ENCODE measurements at regions not wholly inside any gene's neighbourhood (a gene's known extent, or its start where the extent isn't known, plus 50 kb on each side); places are given as distances from the start of the nearest gene placed in this dataset.

GRCh38 chr5:62719061-62719720, 140.6 kb downstream of the LRRC70 start:
- H3K4me1 ChIP-seq (ENCODE audit: insufficient read depth, low read length) = no peaks in the 10 kb centered on the region
- Mint-ChIP-seq H3K9me3 (no peaks in the 10 kb centered on the region), H3K36me3 (peaks cover 0 to 1% (median 0%) of the 10 kb centered on the region in 3 donors), H3K27me3 (peaks cover 16 to 20% of the 10 kb centered on the region in 2 donors), H3K27ac (no peak overlapping the region), H3K4me1 (no peaks in the 10 kb centered on the region), H3K4me3 (no peak overlapping the region)
- DNase-seq = no peak
- H3K27ac ChIP-seq (ENCODE audit: low read depth, low read length) = no peak overlapping the region
- CTCF ChIA-PET = no interaction called here
- H3K4me3 ChIP-seq (ENCODE audit: low read length) = no peak overlapping the region
- no peaks in the 10 kb centered on the region for H3K36me3 ChIP-seq (ENCODE audit: insufficient read depth, low read length)
- POLR2A ChIA-PET = no interaction called here
- no peaks in the 10 kb centered on the region for H3K27me3 ChIP-seq (ENCODE audit: insufficient read depth, low read length, poor library complexity, severe bottlenecking)
- no peaks in the 10 kb centered on the region for H3K9me3 ChIP-seq (ENCODE audit: low read length)

GRCh38 chr5:62718324-62718723, 139.7 kb downstream of the LRRC70 start:
- peaks cover 0 to 1% (median 0%) of the 10 kb centered on the region in 3 donors for H3K36me3 Mint-ChIP-seq
- Histone ChIP-seq H3K36me3 (ENCODE audit: insufficient read depth, low read length) (no peaks in the 10 kb centered on the region), H3K4me1 (ENCODE audit: insufficient read depth, low read length) (no peaks in the 10 kb centered on the region), H3K9me3 (ENCODE audit: low read length) (no peaks in the 10 kb centered on the region), H3K27me3 (ENCODE audit: insufficient read depth, low read length, poor library complexity, severe bottlenecking) (no peaks in the 10 kb centered on the region), H3K27ac (ENCODE audit: low read depth, low read length) (no peak overlapping the region), H3K4me3 (ENCODE audit: low read length) (no peak overlapping the region)
- POLR2A ChIA-PET = no interaction called here
- no peaks in the 10 kb centered on the region for H3K4me1 Mint-ChIP-seq
- CTCF ChIA-PET = no interaction called here
- no peak for DNase-seq
- H3K27me3 Mint-ChIP-seq = peaks cover 16 to 24% of the 10 kb centered on the region in 2 donors
- no peak overlapping the region for H3K4me3 Mint-ChIP-seq
- H3K9me3 Mint-ChIP-seq = no peaks in the 10 kb centered on the region
- no peak overlapping the region for H3K27ac Mint-ChIP-seq

- H3K9me3 Mint-ChIP-seq = no peaks in the 10 kb centered on the region
- no peak overlapping the region for H3K27ac Mint-ChIP-seq
- ChIA-PET POLR2A (no interaction called here), CTCF (no interaction called here)
- no peak overlapping the region for H3K4me3 ChIP-seq (ENCODE audit: low read length)
- H3K4me3 Mint-ChIP-seq = no peak overlapping the region
- no peaks in the 10 kb centered on the region for H3K9me3 ChIP-seq (ENCODE audit: low read length)
- peaks cover 0 to 1% (median 0%) of the 10 kb centered on the region in 3 donors for H3K36me3 Mint-ChIP-seq
- peaks cover 16 to 24% of the 10 kb centered on the region in 2 donors for H3K27me3 Mint-ChIP-seq
- H3K4me1 Mint-ChIP-seq = no peaks in the 10 kb centered on the region
- DNase-seq = no peak
- H3K4me1 ChIP-seq (ENCODE audit: insufficient read depth, low read length) = no peaks in the 10 kb centered on the region
- H3K27me3 ChIP-seq (ENCODE audit: insufficient read depth, low read length, poor library complexity, severe bottlenecking) = no peaks in the 10 kb centered on the region
- no peaks in the 10 kb centered on the region for H3K36me3 ChIP-seq (ENCODE audit: insufficient read depth, low read length)
- H3K27ac ChIP-seq (ENCODE audit: low read depth, low read length) = no peak overlapping the region
These were observed 138.8 kb downstream of the LRRC70 start for GRCh38 chr5:62717301-62717933.

- Histone ChIP-seq H3K9me3 (ENCODE audit: low read length) (no peaks in the 10 kb centered on the region), H3K27me3 (ENCODE audit: insufficient read depth, low read length, poor library complexity, severe bottlenecking) (no peaks in the 10 kb centered on the region), H3K27ac (ENCODE audit: low read depth, low read length) (no peak overlapping the region), H3K4me3 (ENCODE audit: low read length) (no peak overlapping the region), H3K4me1 (ENCODE audit: insufficient read depth, low read length) (no peaks in the 10 kb centered on the region), H3K36me3 (ENCODE audit: insufficient read depth, low read length) (no peaks in the 10 kb centered on the region)
- peaks cover 0 to 2% (median 0%) of the 10 kb centered on the region in 5 donors for H3K9me3 Mint-ChIP-seq
- ChIA-PET POLR2A (no interaction called here), CTCF (no interaction called here)
- no peaks in the 10 kb centered on the region for H3K4me1 Mint-ChIP-seq
- no peaks in the 10 kb centered on the region for H3K36me3 Mint-ChIP-seq
- H3K27me3 Mint-ChIP-seq = peaks cover 11 to 17% of the 10 kb centered on the region in 2 donors
- no peak overlapping the region for H3K27ac Mint-ChIP-seq
- DNase-seq = no peak
- no peak overlapping the region for H3K4me3 Mint-ChIP-seq
These were observed 135.7 kb downstream of the LRRC70 start for GRCh38 chr5:62714296-62714695.

- Mint-ChIP-seq H3K9me3 (peaks cover 0 to 7% (median 2%) of the 10 kb centered on the region in 5 donors), H3K27ac (no peak overlapping the region), H3K36me3 (no peaks in the 10 kb centered on the region), H3K4me3 (no peak overlapping the region), H3K4me1 (no peaks in the 10 kb centered on the region), H3K27me3 (peaks cover 1 to 12% of the 10 kb centered on the region in 2 donors)
- Histone ChIP-seq H3K9me3 (ENCODE audit: low read length) (no peaks in the 10 kb centered on the region), H3K36me3 (ENCODE audit: insufficient read depth, low read length) (no peaks in the 10 kb centered on the region), H3K27ac (ENCODE audit: low read depth, low read length) (no peak overlapping the region), H3K4me3 (ENCODE audit: low read length) (no peak overlapping the region), H3K27me3 (ENCODE audit: insufficient read depth, low read length, poor library complexity, severe bottlenecking) (no peaks in the 10 kb centered on the region), H3K4me1 (ENCODE audit: insufficient read depth, low read length) (no peaks in the 10 kb centered on the region)
- CTCF ChIA-PET = interaction anchor here (0.7 kb wide), 1 partner anchor 70 kb away, joined by 3 read pairs; no protein-coding TSS in a partner anchor
- no peak for DNase-seq
- POLR2A ChIA-PET = no interaction called here
These were observed 130.1 kb downstream of the LRRC70 start for GRCh38 chr5:62708481-62709325.

GRCh38 chr5:62707563-62707962, 128.9 kb downstream of the LRRC70 start:
- H3K4me1 ChIP-seq (ENCODE audit: insufficient read depth, low read length) = no peaks in the 10 kb centered on the region
- ChIA-PET CTCF (no interaction called here), POLR2A (no interaction called here)
- H3K27ac ChIP-seq (ENCODE audit: low read depth, low read length) = no peak overlapping the region
- no peaks in the 10 kb centered on the region for H3K27me3 ChIP-seq (ENCODE audit: insufficient read depth, low read length, poor library complexity, severe bottlenecking)
- no peak for DNase-seq
- H3K4me1 Mint-ChIP-seq = no peaks in the 10 kb centered on the region
- H3K4me3 Mint-ChIP-seq = no peak overlapping the region
- H3K4me3 ChIP-seq (ENCODE audit: low read length) = no peak overlapping the region
- peaks cover 5 to 12% of the 10 kb centered on the region in 2 donors for H3K27me3 Mint-ChIP-seq
- H3K36me3 Mint-ChIP-seq = no peaks in the 10 kb centered on the region
- no peaks in the 10 kb centered on the region for H3K36me3 ChIP-seq (ENCODE audit: insufficient read depth, low read length)
- H3K27ac Mint-ChIP-seq = no peak overlapping the region
- H3K9me3 Mint-ChIP-seq = peaks cover 0 to 7% (median 2%) of the 10 kb centered on the region in 5 donors
- no peaks in the 10 kb centered on the region for H3K9me3 ChIP-seq (ENCODE audit: low read length)

GRCh38 chr5:62707131-62707530, 128.5 kb downstream of the LRRC70 start:
- POLR2A ChIA-PET = no interaction called here
- CTCF ChIA-PET = no interaction called here

GRCh38 chr5:62705022-62705421, 126.4 kb downstream of the LRRC70 start:
- Mint-ChIP-seq H3K9me3 (peaks cover 0 to 7% (median 2%) of the 10 kb centered on the region in 5 donors), H3K36me3 (no peaks in the 10 kb centered on the region), H3K27me3 (peaks cover 14 to 15% of the 10 kb centered on the region in 2 donors), H3K27ac (no peak overlapping the region), H3K4me1 (no peaks in the 10 kb centered on the region), H3K4me3 (no peak overlapping the region)
- H3K4me3 ChIP-seq (ENCODE audit: low read length) = no peak overlapping the region
- DNase-seq = no peak
- H3K4me1 ChIP-seq (ENCODE audit: insufficient read depth, low read length) = no peaks in the 10 kb centered on the region
- no peaks in the 10 kb centered on the region for H3K36me3 ChIP-seq (ENCODE audit: insufficient read depth, low read length)
- H3K9me3 ChIP-seq (ENCODE audit: low read length) = no peaks in the 10 kb centered on the region
- ChIA-PET POLR2A (no interaction called here), CTCF (no interaction called here)
- no peaks in the 10 kb centered on the region for H3K27me3 ChIP-seq (ENCODE audit: insufficient read depth, low read length, poor library complexity, severe bottlenecking)
- no peak overlapping the region for H3K27ac ChIP-seq (ENCODE audit: low read depth, low read length)

More at GRCh38 chr5:62707131-62707530, 128.5 kb downstream of the LRRC70 start:
- H3K27me3 ChIP-seq (ENCODE audit: insufficient read depth, low read length, poor library complexity, severe bottlenecking) = no peaks in the 10 kb centered on the region
- H3K4me3 ChIP-seq (ENCODE audit: low read length) = no peak overlapping the region
- H3K36me3 ChIP-seq (ENCODE audit: insufficient read depth, low read length) = no peaks in the 10 kb centered on the region
- DNase-seq = no peak
- H3K36me3 Mint-ChIP-seq = no peaks in the 10 kb centered on the region
- no peaks in the 10 kb centered on the region for H3K4me1 ChIP-seq (ENCODE audit: insufficient read depth, low read length)
- peaks cover 9 to 11% of the 10 kb centered on the region in 2 donors for H3K27me3 Mint-ChIP-seq
- no peaks in the 10 kb centered on the region for H3K4me1 Mint-ChIP-seq
- no peak overlapping the region for H3K4me3 Mint-ChIP-seq
- no peaks in the 10 kb centered on the region for H3K9me3 ChIP-seq (ENCODE audit: low read length)
- H3K9me3 Mint-ChIP-seq = peaks cover 0 to 7% (median 2%) of the 10 kb centered on the region in 5 donors
- no peak overlapping the region for H3K27ac ChIP-seq (ENCODE audit: low read depth, low read length)
- H3K27ac Mint-ChIP-seq = no peak overlapping the region

Measured in CD8-positive, alpha-beta memory T cell (primary cell).